HCT116 (cell line): ENCODE measurements at regions not wholly inside any gene's neighbourhood (a gene's known extent, or its start where the extent isn't known, plus 50 kb on each side); places are given as distances from the start of the nearest gene placed in this dataset.

Experiments used
- ATAC-seq: fragments of 200-7000 bp; cut with Tn5 transposase; 2 replicates; pipeline ENCODE4 v1.9.1; 2020; ENCODE audit warnings: mild to moderate bottlenecking, moderate library complexity
- BruUV-seq: library from RNA; stranded (reverse); fragments of 400-500 nt; replicated peaks from 2 replicates; lab custom pipeline; 2021; lab: Mats Ljungman, UMichigan
- CTCF ChIA-PET: fragments of 300-600 bp; sonication (Branson Sonifier 250); formaldehyde crosslinking; loops from one replicate; lab custom pipeline; 2021; ENCODE audit warnings: antibody characterized with exemption; lab: Charles Lee
- POLR2A ChIA-PET: fragments of 300-600, 350-600 bp; sonication (Branson Sonifier 250); formaldehyde crosslinking; loops from one replicate; lab custom pipeline; 2021; ENCODE audit warnings: antibody characterized with exemption; lab: Charles Lee
- RAD21 ChIA-PET, 2 experiments: fragments of 300-600 bp; sonication (Branson Sonifier 250); formaldehyde crosslinking; loops; one replicate each; lab custom pipeline; 2023; ENCODE audit warnings: low total read pairs in 2 of 2; ENCODE audit not compliant: uncharacterized antibody in 2 of 2, unreplicated experiment in 2 of 2, low non-redundant PET in 1 of 2; lab: Charles Lee
- DNase-seq: peaks from one replicate; pipeline ENCODE4 v3.0.0-alpha.2; 2010; ENCODE audit warnings: low read depth, low spot score
- H2AFZ ChIP-seq: fragments of 200-600 bp; shearing (Covaris generic), sonication (generic); 2 replicates; pipeline ENCODE4 v1.6.1; 2017; ENCODE audit warnings: low read depth, mixed run types, mixed read lengths, antibody characterized with exemption, low read length; ENCODE audit not compliant: poor library complexity, severe bottlenecking
- H3K27ac ChIP-seq: 2 replicates; pipeline ENCODE4 v1.5.1; 2012; ENCODE audit warnings: low read depth, low read length
- H3K27me3 ChIP-seq: fragments of 200-600 bp; sonication (generic); 2 replicates; pipeline ENCODE4 v1.6.1; 2016; ENCODE audit warnings: mixed run types, low read length, mixed read lengths; ENCODE audit not compliant: insufficient read depth
- H3K36me3 ChIP-seq, 2 experiments: fragments of 200-500 bp in 1 of 2; fragments of 200-600 bp in 1 of 2; sonication (Bioruptor generic) in 1 of 2; sonication (generic) in 1 of 2; 2 replicates each; pipeline versions ENCODE4 v1.5.1 to v1.6.1; 2014 to 2016; ENCODE audit warnings: low read length in 2 of 2, inconsistent platforms in 1 of 2, mixed read lengths in 1 of 2, mixed run types in 1 of 2; ENCODE audit not compliant: insufficient read depth in 2 of 2, control insufficient read depth in 1 of 2
- H3K4me1 ChIP-seq, 2 experiments: fragments of 200-600 bp in 1 of 2; sonication (generic) in 1 of 2; 2 replicates each; pipeline versions ENCODE4 v1.5.1 to v1.6.1; 2012 to 2017; ENCODE audit warnings: low read length in 2 of 2, inconsistent platforms in 1 of 2, mild to moderate bottlenecking in 1 of 2, mixed read lengths in 1 of 2, mixed run types in 1 of 2, moderate library complexity in 1 of 2; ENCODE audit not compliant: insufficient read depth in 2 of 2, control insufficient read depth in 1 of 2
- H3K4me2 ChIP-seq: fragments of 200-600 bp; sonication (generic); 2 replicates; pipeline ENCODE4 v1.6.1; 2017; ENCODE audit warnings: mixed run types, low read length, mixed read lengths
- H3K4me3 ChIP-seq, 2 experiments: fragments of 200-600 bp in 1 of 2; sonication (generic) in 1 of 2; replicated peaks in 1 of 2; 2 replicates each; pipeline ENCODE4 v1.5.1; 2011 to 2016; ENCODE audit warnings: low read length in 2 of 2, control low read depth in 1 of 2, low read depth in 1 of 2, mild to moderate bottlenecking in 1 of 2, mixed read lengths in 1 of 2, mixed run types in 1 of 2
- H3K79me2 ChIP-seq: fragments of 200-600 bp; sonication (generic); 2 replicates; pipeline ENCODE4 v1.6.1; 2017; ENCODE audit warnings: mild to moderate bottlenecking, mixed run types, low read length, moderate library complexity, mixed read lengths; ENCODE audit not compliant: insufficient read depth
- H3K9ac ChIP-seq: fragments of 200-600 bp; sonication (generic); 2 replicates; pipeline ENCODE4 v1.6.1; 2016; ENCODE audit warnings: low read length, mixed read lengths
- H3K9me2 ChIP-seq: fragments of 200-600 bp; sonication (generic), shearing (Covaris generic); 2 replicates; pipeline ENCODE4 v1.6.1; 2017; ENCODE audit warnings: mixed run types, mild to moderate bottlenecking, moderate library complexity; ENCODE audit not compliant: insufficient read depth
- H3K9me3 ChIP-seq, 2 experiments: fragments of 200-500 bp in 1 of 2; fragments of 200-600 bp in 1 of 2; sonication (Bioruptor generic) in 1 of 2; sonication (generic) in 1 of 2; 2 replicates each; pipeline ENCODE4 v1.6.1; 2014 to 2017; ENCODE audit warnings: low read length in 2 of 2, mixed read lengths in 2 of 2, inconsistent platforms in 1 of 2, low read depth in 1 of 2, mild to moderate bottlenecking in 1 of 2, mixed run types in 1 of 2, moderate library complexity in 1 of 2; ENCODE audit not compliant: control insufficient read depth in 1 of 2, insufficient read depth in 1 of 2
- H4K20me1 ChIP-seq: fragments of 200-600 bp; sonication (generic), shearing (Covaris generic); 2 replicates; pipeline ENCODE4 v1.6.1; 2017; ENCODE audit warnings: mixed run types, mild to moderate bottlenecking, moderate library complexity; ENCODE audit not compliant: insufficient read depth
- ATF3 ChIP-seq: IDR thresholded peaks from 2 replicates; pipeline ENCODE4 v1.6.1; 2012
- CEBPB ChIP-seq: IDR thresholded peaks from 2 replicates; pipeline ENCODE4 v1.6.1; 2012; ENCODE audit warnings: low read depth
- CTCF ChIP-seq, 3 experiments: fragments of 200-600 bp in 1 of 3; sonication (generic) in 1 of 3; IDR thresholded peaks in 2 of 3; conservative IDR thresholded peaks in 1 of 3; 2 replicates each; pipeline ENCODE4 v1.5.1; 2012 to 2017; ENCODE audit warnings: low read depth in 2 of 3, low read length in 2 of 3, antibody characterized with exemption in 1 of 3, borderline replicate concordance in 1 of 3, control low read depth in 1 of 3, mild to moderate bottlenecking in 1 of 3, mixed read lengths in 1 of 3, mixed run types in 1 of 3, moderate library complexity in 1 of 3; ENCODE audit not compliant: insufficient read depth in 1 of 3
- FOSL1 ChIP-seq: IDR thresholded peaks from 2 replicates; pipeline ENCODE4 v1.6.1; 2012; ENCODE audit warnings: low read depth
- MAX ChIP-seq: IDR thresholded peaks from 2 replicates; pipeline ENCODE4 v1.6.1; 2012
- POLR2A ChIP-seq: IDR thresholded peaks from 2 replicates; pipeline ENCODE4 v1.7.0; 2011; ENCODE audit warnings: borderline replicate concordance; ENCODE audit not compliant: insufficient read depth, insufficient read length; ENCODE audit errors: extremely low read depth
- SP1 ChIP-seq: IDR thresholded peaks from 2 replicates; pipeline ENCODE4 v1.6.1; 2012; ENCODE audit warnings: low read depth
- SRF ChIP-seq: IDR thresholded peaks from 2 replicates; pipeline ENCODE4 v1.6.1; 2012; ENCODE audit warnings: low read depth
- TCF7L2 ChIP-seq: IDR thresholded peaks from 2 replicates; pipeline ENCODE4 v1.7.0; 2011; ENCODE audit warnings: borderline replicate concordance, inconsistent platforms; ENCODE audit not compliant: insufficient read depth, insufficient read length; ENCODE audit errors: extremely low read depth
- ZFX ChIP-seq: fragments of 450-650 bp; IDR thresholded peaks from 2 replicates; pipeline ENCODE4 v1.6.1; 2017
- intact Hi-C: fragments of 100-400 bp; cut with micrococcal nuclease; formaldehyde crosslinking; loops from 2 replicates; pipeline ENCODE4 v1.10.0; 2022
- TF ChIP-seq, protein P1 (sequence below): IDR thresholded peaks from 2 replicates; pipeline ENCODE4 v1.6.1; 2012; ENCODE audit warnings: low read depth

GRCh38 chr7:67692425-67692824 lies 695.8 kb downstream of the TYW1 start:
- H3K36me3 ChIP-seq = no peaks in the 10 kb centered on the region
- BruUV-seq = no TSS peak
- ATAC-seq = no peak
- H3K9ac ChIP-seq = no peak overlapping the region
- no peaks in the 10 kb centered on the region for H3K27me3 ChIP-seq
- no peak overlapping the region for H3K27ac ChIP-seq
- H4K20me1 ChIP-seq = no peaks in the 10 kb centered on the region
- H3K4me2 ChIP-seq = no peak overlapping the region
- ChIA-PET RAD21 (no interaction called here), CTCF (no interaction called here), POLR2A (no interaction called here)
- H3K79me2 ChIP-seq = no peaks in the 10 kb centered on the region
- no peaks in the 10 kb centered on the region; a peak in 2 of 4 replicates for H3K9me3 ChIP-seq
- H3K9me2 ChIP-seq = no peaks in the 10 kb centered on the region
- intact Hi-C loops = no loop called here
- H3K4me1 ChIP-seq = no peaks in the 10 kb centered on the region
- TF ChIP-seq CEBPB = no peak
- no peak for TF ChIP-seq CTCF (IDR thresholded peaks at IDR 0.05 in 2 of 3, conservative IDR thresholded peaks at IDR 0.05 in 1 of 3; ENCODE audit: borderline replicate concordance in 1 of 3, insufficient read depth in 1 of 3, low read depth in 2 of 3, low read length in 2 of 3)
- no peak for TF ChIP-seq POLR2A
- TF ChIP-seq FOSL1 = no peak
- TF ChIP-seq MAX = no peak
- no peak for TF ChIP-seq ATF3
- no peak for TF ChIP-seq ZFX
- TF ChIP-seq TCF7L2 = no peak
- no peak for DNase-seq
- H2AFZ ChIP-seq = no peak overlapping the region
- H3K4me3 ChIP-seq = no peak overlapping the region

DNA sequence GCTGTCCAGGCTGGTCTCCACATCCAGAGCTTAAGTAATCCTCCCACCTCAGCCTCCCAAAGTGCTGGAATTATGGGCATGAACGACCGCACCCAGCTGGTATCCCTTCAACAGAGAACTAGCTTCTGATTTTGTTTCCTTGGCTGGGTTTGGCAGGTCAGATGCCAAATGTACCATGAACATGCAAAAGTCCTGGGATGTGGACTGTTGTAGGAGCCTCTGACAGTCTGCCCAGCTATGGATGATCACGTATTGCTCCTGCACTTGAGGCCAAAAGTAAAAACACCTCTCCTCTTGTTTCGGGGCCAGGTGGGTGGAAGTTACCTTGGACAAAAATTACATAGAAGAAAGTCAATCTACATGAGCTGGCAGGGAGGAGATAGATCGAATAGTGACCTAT lies 699.5 kb downstream of the TYW1 start:
- Histone ChIP-seq H3K4me3 (no peak overlapping the region), H3K9me3 (no peaks in the 10 kb centered on the region; a peak in 2 of 4 replicates), H2AFZ (no peak overlapping the region), H3K9me2 (no peaks in the 10 kb centered on the region), H3K79me2 (no peaks in the 10 kb centered on the region), H3K27ac (no peak overlapping the region), H3K36me3 (no peaks in the 10 kb centered on the region), H3K9ac (no peak overlapping the region), H3K4me2 (no peak overlapping the region), H4K20me1 (no peaks in the 10 kb centered on the region), H3K4me1 (no peaks in the 10 kb centered on the region), H3K27me3 (no peaks in the 10 kb centered on the region)
- no peak for ATAC-seq
- intact Hi-C loops = no loop called here
- BruUV-seq = no TSS peak
- CTCF ChIA-PET = no interaction called here
- no peak for DNase-seq
- TF ChIP-seq SRF = no peak
- no peak for TF ChIP-seq SP1
- TF ChIP-seq ATF3 = no peak
- TF ChIP-seq, protein P1, sequence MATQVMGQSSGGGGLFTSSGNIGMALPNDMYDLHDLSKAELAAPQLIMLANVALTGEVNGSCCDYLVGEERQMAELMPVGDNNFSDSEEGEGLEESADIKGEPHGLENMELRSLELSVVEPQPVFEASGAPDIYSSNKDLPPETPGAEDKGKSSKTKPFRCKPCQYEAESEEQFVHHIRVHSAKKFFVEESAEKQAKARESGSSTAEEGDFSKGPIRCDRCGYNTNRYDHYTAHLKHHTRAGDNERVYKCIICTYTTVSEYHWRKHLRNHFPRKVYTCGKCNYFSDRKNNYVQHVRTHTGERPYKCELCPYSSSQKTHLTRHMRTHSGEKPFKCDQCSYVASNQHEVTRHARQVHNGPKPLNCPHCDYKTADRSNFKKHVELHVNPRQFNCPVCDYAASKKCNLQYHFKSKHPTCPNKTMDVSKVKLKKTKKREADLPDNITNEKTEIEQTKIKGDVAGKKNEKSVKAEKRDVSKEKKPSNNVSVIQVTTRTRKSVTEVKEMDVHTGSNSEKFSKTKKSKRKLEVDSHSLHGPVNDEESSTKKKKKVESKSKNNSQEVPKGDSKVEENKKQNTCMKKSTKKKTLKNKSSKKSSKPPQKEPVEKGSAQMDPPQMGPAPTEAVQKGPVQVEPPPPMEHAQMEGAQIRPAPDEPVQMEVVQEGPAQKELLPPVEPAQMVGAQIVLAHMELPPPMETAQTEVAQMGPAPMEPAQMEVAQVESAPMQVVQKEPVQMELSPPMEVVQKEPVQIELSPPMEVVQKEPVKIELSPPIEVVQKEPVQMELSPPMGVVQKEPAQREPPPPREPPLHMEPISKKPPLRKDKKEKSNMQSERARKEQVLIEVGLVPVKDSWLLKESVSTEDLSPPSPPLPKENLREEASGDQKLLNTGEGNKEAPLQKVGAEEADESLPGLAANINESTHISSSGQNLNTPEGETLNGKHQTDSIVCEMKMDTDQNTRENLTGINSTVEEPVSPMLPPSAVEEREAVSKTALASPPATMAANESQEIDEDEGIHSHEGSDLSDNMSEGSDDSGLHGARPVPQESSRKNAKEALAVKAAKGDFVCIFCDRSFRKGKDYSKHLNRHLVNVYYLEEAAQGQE = no peak
- no peak for TF ChIP-seq POLR2A
- no peak for TF ChIP-seq MAX
- POLR2A ChIA-PET = no interaction called here
- RAD21 ChIA-PET = no interaction called here
